ENCODE measurements at regions not wholly inside any gene's neighbourhood (a gene's known extent, or its start where the extent isn't known, plus 50 kb on each side); places are given as distances from the start of the nearest gene placed in this dataset.
"Not testable (repeated sequence)": the region's sequence is repeated elsewhere in the genome, so short reads cannot be mapped to it uniquely, and the experiment has no call there.

- ChIA-PET POLR2A (interaction anchor here (1.0 kb wide), 1 partner anchor 227 kb away, joined by 3 read pairs; no protein-coding TSS in a partner anchor), CTCF (interaction anchor here (1.0 to 1.4 kb wide), 2 partner anchors 21 kb away, joined by 4 read pairs; no protein-coding TSS in a partner anchor)
- H3K9me3 Mint-ChIP-seq, result no peaks in the 10 kb centered on the region
- no peaks in the 10 kb centered on the region for H3K4me1 Mint-ChIP-seq (ENCODE audit: low read depth)
- no peaks in the 10 kb centered on the region for H3K36me3 Mint-ChIP-seq (ENCODE audit: low read depth)
- H3K27ac Mint-ChIP-seq, result no peak overlapping the region
- ATAC-seq (no peak), DNase-seq (no peak)
- no peaks in the 10 kb centered on the region for H3K27me3 Mint-ChIP-seq
- no peak overlapping the region for H3K4me3 Mint-ChIP-seq
- no peak for TF ChIP-seq CTCF (IDR thresholded peaks at IDR 0.05)
- intact Hi-C loops (cut with micrococcal nuclease), result no loop called here
These were observed 287.7 kb downstream of the ALDH8A1 start for GRCh38 chr6:134662077-134662700.

GRCh38 chr6:134659885-134660284 lies 290.0 kb downstream of the ALDH8A1 start:
- intact Hi-C loops (cut with micrococcal nuclease); H3K27ac Mint-ChIP-seq; CTCF ChIA-PET; H3K4me3 Mint-ChIP-seq; ATAC-seq; H3K27me3 Mint-ChIP-seq; H3K4me1 Mint-ChIP-seq (ENCODE audit: low read depth); DNase-seq; H3K9me3 Mint-ChIP-seq; POLR2A ChIA-PET; H3K36me3 Mint-ChIP-seq (ENCODE audit: low read depth): not testable (repeated sequence)

- Mint-ChIP-seq H3K4me3 (no peak overlapping the region), H3K27ac (no peak overlapping the region), H3K4me1 (ENCODE audit: low read depth) (no peaks in the 10 kb centered on the region), H3K9me3 (no peaks in the 10 kb centered on the region), H3K36me3 (ENCODE audit: low read depth) (no peaks in the 10 kb centered on the region), H3K27me3 (no peaks in the 10 kb centered on the region)
- POLR2A ChIA-PET, result no interaction called here
- TF ChIP-seq CTCF (IDR thresholded peaks at IDR 0.05), result no peak
- no peak for DNase-seq
- intact Hi-C loops (cut with micrococcal nuclease), result no loop called here
- ATAC-seq, result no peak
- CTCF ChIA-PET, result no interaction called here
These were observed 291.3 kb downstream of the ALDH8A1 start for GRCh38 chr6:134658596-134658995.

- no peaks in the 10 kb centered on the region for H3K4me1 Mint-ChIP-seq (ENCODE audit: low read depth)
- no peak for TF ChIP-seq CTCF (IDR thresholded peaks at IDR 0.05)
- intact Hi-C loops (cut with micrococcal nuclease), result no loop called here
- no peak overlapping the region for H3K4me3 Mint-ChIP-seq
- no peaks in the 10 kb centered on the region for H3K9me3 Mint-ChIP-seq
- H3K36me3 Mint-ChIP-seq (ENCODE audit: low read depth), result no peaks in the 10 kb centered on the region
- POLR2A ChIA-PET, result no interaction called here
- ATAC-seq (no peak), DNase-seq (no peak)
- H3K27ac Mint-ChIP-seq, result no peak overlapping the region
- H3K27me3 Mint-ChIP-seq, result no peaks in the 10 kb centered on the region
- CTCF ChIA-PET, result interaction anchor here (0.8 kb wide), 1 partner anchor 17 kb away, joined by 4 read pairs; no protein-coding TSS in a partner anchor
These were observed 292.0 kb downstream of the ALDH8A1 start for GRCh38 chr6:134657751-134658527.

GRCh38 chr6:134657343-134657742 lies 292.6 kb downstream of the ALDH8A1 start:
- H3K36me3 Mint-ChIP-seq (ENCODE audit: low read depth), result no peaks in the 10 kb centered on the region
- CTCF ChIA-PET, result interaction anchor here (0.8 kb wide), 1 partner anchor 17 kb away, joined by 4 read pairs; no protein-coding TSS in a partner anchor
- H3K4me1 Mint-ChIP-seq (ENCODE audit: low read depth), result no peaks in the 10 kb centered on the region
- no peak for ATAC-seq
- H3K4me3 Mint-ChIP-seq, result no peak overlapping the region
- H3K9me3 Mint-ChIP-seq, result no peaks in the 10 kb centered on the region
- POLR2A ChIA-PET, result no interaction called here
- H3K27ac Mint-ChIP-seq, result no peak overlapping the region
- H3K27me3 Mint-ChIP-seq, result no peaks in the 10 kb centered on the region
- intact Hi-C loops (cut with micrococcal nuclease), result no loop called here
- no peak for TF ChIP-seq CTCF (IDR thresholded peaks at IDR 0.05)
- no peak for DNase-seq
